ENCODE measurements at regions not wholly inside any gene's neighbourhood (a gene's known extent, or its start where the extent isn't known, plus 50 kb on each side); places are given as distances from the start of the nearest gene placed in this dataset.
A peak's percentile ranks its signal among the peaks of the same experiment; 100 is the strongest.

DNA sequence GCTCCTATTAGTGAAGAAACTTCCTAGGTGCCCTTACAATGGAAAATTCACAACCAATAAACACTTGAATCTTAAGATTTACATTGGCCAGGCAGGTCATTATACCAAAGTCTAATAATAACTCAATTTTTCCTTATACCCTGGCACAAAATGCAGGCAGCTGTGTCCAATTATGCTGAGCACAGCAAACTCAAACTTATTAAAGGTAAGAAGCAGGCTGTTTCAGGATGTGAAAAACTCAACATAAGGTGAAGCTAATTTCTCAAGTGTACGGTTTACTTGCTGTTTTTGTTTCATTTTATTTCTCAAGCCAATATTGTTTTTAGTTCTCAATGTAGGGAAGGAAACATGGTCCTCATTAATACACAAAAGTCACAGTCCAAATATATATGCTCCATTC lies 405.1 kb downstream of the KCTD16 start:
- Histone ChIP-seq H4K8ac (ENCODE audit: low read depth in 2 of 2, low read length in 2 of 2) (no peak overlapping the region), H3K14ac (replicated peaks; ENCODE audit: low read depth, low read length) (no peak overlapping the region), H2BK5ac (ENCODE audit: low read depth, low read length, poor library complexity, severe bottlenecking) (no peak overlapping the region), H3K4me2 (ENCODE audit: low read depth, low read length) (no peak overlapping the region), H2BK20ac (ENCODE audit: low read depth, low read length) (no peak overlapping the region), H3K79me1 (ENCODE audit: low read depth in 1 of 2, low read length in 2 of 2) (no peaks in the 10 kb centered on the region), H2AFZ (replicated peaks; ENCODE audit: low read length, poor library complexity) (no peak overlapping the region), H3K36me3 (ENCODE audit: control insufficient read depth, insufficient read depth, low read length) (no peaks in the 10 kb centered on the region), H2AK5ac (ENCODE audit: low read depth, low read length) (no peak overlapping the region), H3K4me1 (ENCODE audit: control insufficient read depth, insufficient read depth, low read length) (no peaks in the 10 kb centered on the region), H2BK15ac (ENCODE audit: low read depth, low read length) (no peak overlapping the region), H4K20me1 (ENCODE audit: insufficient read depth, low read length) (no peaks in the 10 kb centered on the region), H3K23ac (ENCODE audit: low read depth, low read length) (no peak overlapping the region), H3K9ac (ENCODE audit: low read depth, low read length) (no peak overlapping the region), H3K27ac (ENCODE audit: insufficient read depth, low read length) (no peak overlapping the region), H2BK120ac (ENCODE audit: low read depth, low read length) (no peak overlapping the region), H3K18ac (ENCODE audit: low read depth, low read length) (no peak overlapping the region), H3K4ac (ENCODE audit: low read depth, low read length) (no peak overlapping the region), H3K4me3 (ENCODE audit: insufficient read depth, low read depth, low read length) (no peak overlapping the region), H3K9me1 (ENCODE audit: insufficient read depth, low read length) (no peaks in the 10 kb centered on the region), H2AK9ac (replicated peaks; ENCODE audit: low read depth, low read length, poor library complexity) (no peak overlapping the region), H3K27me3 (ENCODE audit: control insufficient read depth, insufficient read depth, low read length) (no peaks in the 10 kb centered on the region), H3K9me3 (ENCODE audit: control insufficient read depth, insufficient read depth, low read length) (no peaks in the 10 kb centered on the region), H4K5ac (ENCODE audit: low read depth, low read length) (no peak overlapping the region), H4K91ac (ENCODE audit: insufficient read depth, low read depth, low read length) (no peak overlapping the region), H3K56ac (ENCODE audit: extremely low read depth, insufficient read depth, low read length) (no peak overlapping the region)
- intact Hi-C loops (cut with micrococcal nuclease) (no loop called here), dilution Hi-C loops (cut with HindIII; ENCODE audit: low sequenced_read_pairs, unreplicated experiment) (no loop called here), in situ Hi-C loops (cut with MboI; ENCODE audit: low sequenced_read_pairs) (no loop called here)
- no TSS peak for BruUV-seq (replicated peaks)
- ATAC-seq (ENCODE audit: low read depth) (no peak), DNase-seq (no peak)
- ChIA-PET POLR2A (ENCODE audit: unreplicated experiment) (no interaction called here), CTCF (no interaction called here)
- TF ChIP-seq RFX5 (IDR thresholded peaks at IDR 0.05; ENCODE audit: low read depth, low read length) (no peak), MAFK (IDR thresholded peaks at IDR 0.05; ENCODE audit: low read depth, low read length) (peak; percentile 78)
- WGBS, 2 experiments (ENCODE audit: extremely low coverage in 2 of 2, insufficient read length in 1 of 2) = no CpG with 5 or more reads among the region's 1 CpG

Measured in IMR-90 (cell line).